ENCODE measurements at regions not wholly inside any gene's neighbourhood (a gene's known extent, or its start where the extent isn't known, plus 50 kb on each side); places are given as distances from the start of the nearest gene placed in this dataset.

GRCh38 chr2:155442755-155443372, 744.4 kb downstream of the KCNJ3 start:
- TF ChIP-seq ZFX (IDR thresholded peaks at IDR 0.05) = no peak
- TF ChIP-seq CTCF (conservative IDR thresholded peaks at IDR 0.05) = no peak
- H3K27ac ChIP-seq = no peak overlapping the region

- no peak overlapping the region for H3K27ac ChIP-seq
- no peak for TF ChIP-seq ZFX (IDR thresholded peaks at IDR 0.05)
Measured at GRCh38 chr2:155442088-155442487, 743.6 kb downstream of the KCNJ3 start.

GRCh38 chr2:155431004-155431507, 732.6 kb downstream of the KCNJ3 start:
- H3K27ac ChIP-seq = no peak overlapping the region
- no peak for TF ChIP-seq ZFX (IDR thresholded peaks at IDR 0.05)

- TF ChIP-seq CTCF (conservative IDR thresholded peaks at IDR 0.05) (no peak), ZFX (IDR thresholded peaks at IDR 0.05) (no peak)
- H3K27ac ChIP-seq = no peak overlapping the region
Measured at GRCh38 chr2:155427470-155427869, 729.0 kb downstream of the KCNJ3 start.

- no peak overlapping the region for H3K27ac ChIP-seq
- TF ChIP-seq ZFX (IDR thresholded peaks at IDR 0.05) = no peak
- TF ChIP-seq CTCF (conservative IDR thresholded peaks at IDR 0.05) = no peak
Measured at GRCh38 chr2:155424518-155424917, 726.0 kb downstream of the KCNJ3 start.

GRCh38 chr2:155418753-155419152, 720.3 kb downstream of the KCNJ3 start:
- TF ChIP-seq ZFX (IDR thresholded peaks at IDR 0.05) (no peak), CTCF (conservative IDR thresholded peaks at IDR 0.05) (no peak)
- H3K27ac ChIP-seq = no peak overlapping the region

- H3K27ac ChIP-seq = no peak overlapping the region
- TF ChIP-seq CTCF (conservative IDR thresholded peaks at IDR 0.05) (no peak), ZFX (IDR thresholded peaks at IDR 0.05) (no peak)
Measured at GRCh38 chr2:155412598-155412997, 714.1 kb downstream of the KCNJ3 start.

- TF ChIP-seq CTCF (conservative IDR thresholded peaks at IDR 0.05) (no peak), ZFX (IDR thresholded peaks at IDR 0.05) (no peak)
- H3K27ac ChIP-seq = no peak overlapping the region
Measured at GRCh38 chr2:155404433-155405002, 706.0 kb downstream of the KCNJ3 start.

All from C4-2B (cell line).